ENCODE measurements at regions not wholly inside any gene's neighbourhood (a gene's known extent, or its start where the extent isn't known, plus 50 kb on each side); places are given as distances from the start of the nearest gene placed in this dataset.

DNA sequence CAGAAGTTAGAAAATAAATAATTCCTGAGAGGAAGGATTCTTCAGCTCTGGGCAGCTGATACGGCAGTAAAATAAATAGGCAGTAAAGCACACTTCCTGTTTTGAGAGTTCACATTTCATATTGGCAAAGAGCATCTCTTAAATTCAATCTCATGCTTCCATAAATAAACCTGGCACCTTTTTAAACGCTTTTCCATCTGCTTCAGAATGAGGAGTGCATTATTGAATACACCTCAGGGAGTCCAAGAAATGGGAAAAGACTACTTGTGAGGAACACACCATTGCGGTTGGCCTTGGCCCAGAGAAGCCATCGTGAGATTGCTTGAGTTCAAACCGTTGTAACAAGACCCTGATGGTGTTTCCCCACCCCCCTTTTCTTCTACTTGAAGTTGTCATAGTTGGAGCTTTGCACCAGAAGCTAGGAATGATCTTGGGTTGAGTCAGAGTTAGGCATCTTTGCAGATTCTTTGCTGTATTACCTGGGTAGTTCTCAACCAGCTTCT is 123.9 kb downstream of the RDH14 start:
- no peak overlapping the region for H3K4me3 ChIP-seq (ENCODE audit: low read depth, low read length)
- TF ChIP-seq, protein P1, sequence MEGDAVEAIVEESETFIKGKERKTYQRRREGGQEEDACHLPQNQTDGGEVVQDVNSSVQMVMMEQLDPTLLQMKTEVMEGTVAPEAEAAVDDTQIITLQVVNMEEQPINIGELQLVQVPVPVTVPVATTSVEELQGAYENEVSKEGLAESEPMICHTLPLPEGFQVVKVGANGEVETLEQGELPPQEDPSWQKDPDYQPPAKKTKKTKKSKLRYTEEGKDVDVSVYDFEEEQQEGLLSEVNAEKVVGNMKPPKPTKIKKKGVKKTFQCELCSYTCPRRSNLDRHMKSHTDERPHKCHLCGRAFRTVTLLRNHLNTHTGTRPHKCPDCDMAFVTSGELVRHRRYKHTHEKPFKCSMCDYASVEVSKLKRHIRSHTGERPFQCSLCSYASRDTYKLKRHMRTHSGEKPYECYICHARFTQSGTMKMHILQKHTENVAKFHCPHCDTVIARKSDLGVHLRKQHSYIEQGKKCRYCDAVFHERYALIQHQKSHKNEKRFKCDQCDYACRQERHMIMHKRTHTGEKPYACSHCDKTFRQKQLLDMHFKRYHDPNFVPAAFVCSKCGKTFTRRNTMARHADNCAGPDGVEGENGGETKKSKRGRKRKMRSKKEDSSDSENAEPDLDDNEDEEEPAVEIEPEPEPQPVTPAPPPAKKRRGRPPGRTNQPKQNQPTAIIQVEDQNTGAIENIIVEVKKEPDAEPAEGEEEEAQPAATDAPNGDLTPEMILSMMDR (IDR thresholded peaks at IDR 0.05; ENCODE audit: borderline replicate concordance, insufficient read depth, low read depth, low read length) = no peak

- TF ChIP-seq, protein P1 (IDR thresholded peaks at IDR 0.05; ENCODE audit: borderline replicate concordance, insufficient read depth, low read depth, low read length) = peak; percentile 56; the same call in 1 of the 2 replicates
- no peak overlapping the region for H3K4me3 ChIP-seq (ENCODE audit: low read depth, low read length)
These were observed 124.9 kb downstream of the RDH14 start for GRCh38 chr2:18435426-18436037.

DNA sequence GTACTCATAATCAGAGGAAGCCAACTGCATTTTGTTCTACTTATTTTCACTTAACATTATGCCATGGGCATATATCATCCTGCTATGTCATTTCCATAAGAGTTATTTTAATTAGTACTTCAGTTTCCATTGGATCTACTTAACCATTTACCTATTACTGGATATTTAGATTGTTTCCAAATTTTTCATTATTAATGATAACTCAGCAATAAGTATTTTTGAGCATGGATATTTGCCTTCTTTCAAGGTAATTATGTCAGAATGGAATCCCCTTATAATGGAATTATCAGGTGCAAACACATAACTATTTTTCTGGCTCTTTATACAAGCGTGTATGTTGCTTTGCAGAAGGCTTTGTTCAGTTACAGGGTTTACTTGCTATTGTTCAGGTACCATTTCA is 126.6 kb downstream of the RDH14 start:
- TF ChIP-seq, protein P1 (IDR thresholded peaks at IDR 0.05; ENCODE audit: borderline replicate concordance, insufficient read depth, low read depth, low read length) = no peak
- no peak overlapping the region for H3K4me3 ChIP-seq (ENCODE audit: low read depth, low read length)

- no peak overlapping the region for H3K4me3 ChIP-seq (ENCODE audit: low read depth, low read length)
- TF ChIP-seq, protein P1 (IDR thresholded peaks at IDR 0.05; ENCODE audit: borderline replicate concordance, insufficient read depth, low read depth, low read length) = no peak
These were observed 127.5 kb downstream of the RDH14 start for GRCh38 chr2:18432999-18433398.

GRCh38 chr2:18430996-18431748 is 129.3 kb downstream of the RDH14 start:
- TF ChIP-seq, protein P1 (IDR thresholded peaks at IDR 0.05; ENCODE audit: borderline replicate concordance, insufficient read depth, low read depth, low read length) = no peak
- H3K4me3 ChIP-seq (ENCODE audit: low read depth, low read length) = no peak overlapping the region

DNA sequence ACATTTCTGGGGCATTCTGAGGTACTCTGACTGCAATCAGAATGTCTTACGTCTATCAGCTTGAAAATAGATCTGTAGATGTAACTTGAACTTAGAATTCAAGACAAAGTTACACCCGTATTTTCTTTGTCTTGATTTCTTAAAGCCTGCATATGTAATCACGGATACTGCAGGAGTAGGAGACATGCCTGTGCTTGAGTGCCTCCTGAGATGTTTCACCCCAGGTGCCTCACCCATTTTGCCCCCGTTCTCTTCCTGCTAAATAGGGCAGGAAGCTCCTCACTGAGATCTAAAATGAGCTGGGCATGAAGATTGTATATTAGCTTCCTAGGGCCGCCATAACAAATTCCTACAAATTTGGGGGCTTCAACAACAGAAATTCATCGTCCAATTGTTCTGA is 131.9 kb downstream of the RDH14 start:
- no peak overlapping the region for H3K4me3 ChIP-seq (ENCODE audit: low read depth, low read length)
- TF ChIP-seq, protein P1 (IDR thresholded peaks at IDR 0.05; ENCODE audit: borderline replicate concordance, insufficient read depth, low read depth, low read length) = no peak

- TF ChIP-seq, protein P1 (IDR thresholded peaks at IDR 0.05; ENCODE audit: borderline replicate concordance, insufficient read depth, low read depth, low read length) = no peak
- H3K4me3 ChIP-seq (ENCODE audit: low read depth, low read length) = no peak overlapping the region
These were observed 132.7 kb downstream of the RDH14 start for GRCh38 chr2:18427762-18428161.

Measured in GM12875 (cell line).